Activated CD4-positive, alpha-beta T cell treated with anti-CD3 and anti-CD28 coated beads for 36 hours (primary cell): ENCODE measurements at regions not wholly inside any gene's neighbourhood (a gene's known extent, or its start where the extent isn't known, plus 50 kb on each side); places are given as distances from the start of the nearest gene placed in this dataset.
"Not testable (repeated sequence)": the region's sequence is repeated elsewhere in the genome, so short reads cannot be mapped to it uniquely, and the experiment has no call there.

ENCODE experiments used
- ATAC-seq: fragments of 200-7000 bp; cut with Tn5 transposase; one replicate; pipeline ENCODE4 v1.10.0; 2021; ENCODE audit warnings: mild to moderate bottlenecking, moderate library complexity
- CTCF ChIA-PET: fragments of 350-600 bp; sonication (Branson Sonifier 250); formaldehyde crosslinking; loops from one replicate; lab custom pipeline; 2021; ENCODE audit warnings: antibody characterized with exemption; lab: Charles Lee
- POLR2A ChIA-PET: fragments of 350-600 bp; sonication (Branson Sonifier 250); formaldehyde crosslinking; loops from one replicate; lab custom pipeline; 2021; ENCODE audit warnings: antibody characterized with exemption, inconsistent platforms; lab: Charles Lee
- DNase-seq: peaks from one replicate; pipeline ENCODE4 v3.0.0-alpha.2; 2020
- H3K27ac Mint-ChIP-seq: one replicate; pipeline ENCODE4 v1.8.0; 2021; ENCODE audit warnings: mixed read lengths
- H3K27me3 Mint-ChIP-seq: one replicate; pipeline ENCODE4 v1.8.0; 2021; ENCODE audit warnings: mixed read lengths
- H3K36me3 Mint-ChIP-seq: one replicate; pipeline ENCODE4 v1.8.0; 2021; ENCODE audit warnings: low read depth, mixed read lengths
- H3K4me1 Mint-ChIP-seq: one replicate; pipeline ENCODE4 v1.8.0; 2021; ENCODE audit warnings: mixed read lengths
- H3K4me3 Mint-ChIP-seq: one replicate; pipeline ENCODE4 v1.8.0; 2021; ENCODE audit warnings: mild to moderate bottlenecking, moderate library complexity, mixed read lengths
- H3K9me3 Mint-ChIP-seq: one replicate; pipeline ENCODE4 v1.8.0; 2021; ENCODE audit warnings: low read depth, mixed read lengths
- intact Hi-C, 2 experiments: fragments of 100-400 bp; cut with DNase I in 1 of 2; cut with micrococcal nuclease in 1 of 2; formaldehyde crosslinking; loops; one replicate each; pipeline versions ENCODE4 v1.14.2 to v1.15.1; 2022 to 2024; cut with DNase I, micrococcal nuclease

DNA sequence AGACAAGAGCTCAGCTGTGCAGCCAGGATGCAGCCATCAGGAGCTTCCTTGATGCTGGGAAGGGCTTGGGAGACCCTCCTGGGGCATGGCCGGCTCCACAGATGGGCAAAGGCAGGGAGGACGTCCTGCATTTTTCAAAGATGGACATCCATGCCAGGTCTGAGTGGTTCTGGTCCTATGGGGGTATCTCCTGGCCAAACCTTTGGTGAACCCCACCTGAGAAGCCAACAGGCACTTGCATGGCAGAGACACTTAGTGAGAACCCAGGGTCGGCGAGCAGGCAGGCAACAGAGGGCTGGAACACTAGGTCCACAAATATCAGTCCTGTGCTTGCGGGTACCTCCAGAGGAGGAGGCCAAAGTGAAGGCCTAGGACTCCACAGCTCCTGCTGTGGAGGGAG is 70.0 kb downstream of the KCTD15 start:
- Mint-ChIP-seq H3K27ac (no peak overlapping the region), H3K9me3 (no peaks in the 10 kb centered on the region), H3K27me3 (peaks cover 6% of the 10 kb centered on the region), H3K4me3 (no peak overlapping the region), H3K4me1 (no peaks in the 10 kb centered on the region), H3K36me3 (no peaks in the 10 kb centered on the region)
- intact Hi-C loops: no loop called here
- ATAC-seq (no peak), DNase-seq (no peak)
- ChIA-PET POLR2A (no interaction called here), CTCF (no interaction called here)

- no peak for ATAC-seq
- no peak for DNase-seq
- no peaks in the 10 kb centered on the region for H3K9me3 Mint-ChIP-seq
- peaks cover 6% of the 10 kb centered on the region for H3K27me3 Mint-ChIP-seq
- H3K36me3 Mint-ChIP-seq: no peaks in the 10 kb centered on the region
- H3K4me1 Mint-ChIP-seq: no peaks in the 10 kb centered on the region
- POLR2A ChIA-PET: no interaction called here
- no peak overlapping the region for H3K27ac Mint-ChIP-seq
- CTCF ChIA-PET: interaction anchor here (0.6 to 0.7 kb wide), 2 partner anchors 12 to 73 kb away, joined by 3 to 4 read pairs; no protein-coding TSS in a partner anchor
- intact Hi-C loops: no loop called here
- no peak overlapping the region for H3K4me3 Mint-ChIP-seq
Observed at GRCh38 chr19:33868076-33868735, 71.5 kb downstream of the KCTD15 start.

DNA sequence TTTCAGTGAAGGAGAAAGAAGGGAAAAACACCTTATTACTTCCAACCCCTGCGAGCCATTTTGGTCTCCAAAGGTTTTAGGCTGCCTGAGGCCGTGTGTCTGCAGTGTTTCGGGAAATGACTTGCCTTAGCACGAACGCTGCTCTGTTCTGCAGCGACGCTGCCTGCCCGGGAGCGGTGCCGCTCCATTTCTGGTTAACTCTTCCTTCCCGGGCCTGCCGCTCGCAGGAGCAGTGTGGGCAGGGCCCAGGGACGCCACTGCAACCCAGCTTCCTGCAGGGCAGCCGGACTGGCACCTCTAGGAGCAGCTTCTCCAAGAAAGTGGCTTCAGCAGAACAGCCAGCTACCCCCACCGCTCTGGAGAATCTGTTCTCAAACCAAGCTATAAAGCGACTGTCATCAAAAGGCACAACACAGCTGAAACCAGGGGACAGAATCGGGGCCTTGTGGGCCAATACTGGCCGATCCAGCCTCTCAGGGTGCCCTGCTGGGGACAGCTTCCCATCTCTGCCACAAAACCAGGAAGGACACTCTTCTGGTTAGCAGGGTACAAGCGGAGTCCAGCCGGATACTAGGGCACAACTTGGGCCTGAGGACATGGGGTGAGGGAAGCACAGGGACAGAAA is 72.2 kb downstream of the KCTD15 start:
- intact Hi-C loops: no loop called here

GRCh38 chr19:33870298-33870932 is 73.7 kb downstream of the KCTD15 start:
- H3K27me3 Mint-ChIP-seq, ATAC-seq, H3K4me1 Mint-ChIP-seq, H3K36me3 Mint-ChIP-seq, DNase-seq, intact Hi-C loops, H3K9me3 Mint-ChIP-seq, H3K4me3 Mint-ChIP-seq, H3K27ac Mint-ChIP-seq: not testable (repeated sequence)
- ChIA-PET POLR2A (interaction anchor here (0.6 kb wide), 1 partner anchor 1730 kb away, joined by 4 read pairs; no protein-coding TSS in a partner anchor), CTCF (interaction anchor here (0.7 kb wide), 1 partner anchor 15 kb away, joined by 5 read pairs; no protein-coding TSS in a partner anchor)

More for the DNA sequence above, 72.2 kb downstream of the KCTD15 start:
- ATAC-seq: no peak
- no peak overlapping the region for H3K27ac Mint-ChIP-seq
- H3K9me3 Mint-ChIP-seq: no peaks in the 10 kb centered on the region
- no peaks in the 10 kb centered on the region for H3K4me1 Mint-ChIP-seq
- H3K4me3 Mint-ChIP-seq: no peak overlapping the region
- no peak for DNase-seq
- ChIA-PET POLR2A (no interaction called here), CTCF (interaction anchor here (0.6 to 0.8 kb wide), 2 partner anchors 228 to 276 kb away, joined by 3 read pairs; no protein-coding TSS in a partner anchor)
- peaks cover 6% of the 10 kb centered on the region for H3K27me3 Mint-ChIP-seq
- H3K36me3 Mint-ChIP-seq: no peaks in the 10 kb centered on the region

DNA sequence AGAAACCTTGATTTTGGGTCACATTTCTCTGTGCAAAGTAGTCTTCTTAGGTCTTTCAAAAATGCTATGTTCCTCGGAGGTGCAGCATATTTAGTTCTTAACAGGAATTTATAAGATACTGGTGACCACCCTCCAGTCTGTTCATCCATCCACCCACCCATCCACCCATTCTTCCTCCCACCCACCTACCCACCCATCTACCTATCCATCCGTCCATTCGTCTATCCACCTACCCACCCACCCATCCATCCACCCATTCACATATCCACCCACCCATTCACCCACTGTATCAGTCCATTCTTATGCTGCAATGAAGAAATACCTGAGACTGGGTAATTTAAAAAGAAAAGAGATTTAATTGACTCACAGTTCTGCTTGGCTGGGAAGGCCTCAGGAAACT is 74.9 kb downstream of the KCTD15 start:
- CTCF ChIA-PET: no interaction called here
- POLR2A ChIA-PET: no interaction called here
- Mint-ChIP-seq H3K4me1 (no peaks in the 10 kb centered on the region), H3K27ac (no peak overlapping the region), H3K9me3 (no peaks in the 10 kb centered on the region), H3K36me3 (no peaks in the 10 kb centered on the region), H3K4me3 (no peak overlapping the region), H3K27me3 (peaks cover 6% of the 10 kb centered on the region)
- intact Hi-C loops: no loop called here
- no peak for DNase-seq
- ATAC-seq: no peak

- DNase-seq (no peak), ATAC-seq (no peak)
- CTCF ChIA-PET: interaction anchor here (0.8 kb wide), 1 partner anchor 1047 kb away, joined by 3 read pairs; no protein-coding TSS in a partner anchor
- POLR2A ChIA-PET: no interaction called here
- Mint-ChIP-seq H3K27ac (no peak overlapping the region), H3K36me3 (no peaks in the 10 kb centered on the region), H3K27me3 (peaks cover 8% of the 10 kb centered on the region), H3K4me3 (no peak overlapping the region), H3K9me3 (no peaks in the 10 kb centered on the region), H3K4me1 (no peaks in the 10 kb centered on the region)
- intact Hi-C loops: no loop called here
Observed at GRCh38 chr19:33872445-33873320, 76.0 kb downstream of the KCTD15 start.

DNA sequence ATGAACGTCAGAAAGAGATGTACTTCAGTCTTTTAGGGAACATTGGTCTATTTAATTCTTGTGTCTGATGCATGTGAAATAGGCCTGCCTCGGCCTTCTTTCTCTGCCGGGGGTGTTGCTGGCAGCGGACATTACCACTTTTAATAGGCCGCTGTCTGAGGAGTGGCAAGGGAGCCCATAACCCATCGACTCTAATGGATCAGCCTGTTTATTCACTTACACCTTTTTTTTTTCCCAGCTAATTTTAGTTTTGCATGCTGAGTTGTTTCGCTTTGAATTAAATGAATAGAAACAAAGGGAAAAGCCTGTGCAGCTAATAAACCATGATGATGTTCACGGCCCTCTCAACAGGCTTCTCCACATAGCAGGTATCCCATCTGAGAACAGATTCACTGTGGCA is 78.4 kb downstream of the KCTD15 start:
- H3K4me1 Mint-ChIP-seq: no peaks in the 10 kb centered on the region
- CTCF ChIA-PET: no interaction called here
- H3K4me3 Mint-ChIP-seq: no peak overlapping the region
- intact Hi-C loops: no loop called here
- no peak for DNase-seq
- ATAC-seq: no peak
- no peaks in the 10 kb centered on the region for H3K9me3 Mint-ChIP-seq
- POLR2A ChIA-PET: no interaction called here
- H3K36me3 Mint-ChIP-seq: no peaks in the 10 kb centered on the region
- peaks cover 4% of the 10 kb centered on the region for H3K27me3 Mint-ChIP-seq
- no peak overlapping the region for H3K27ac Mint-ChIP-seq

GRCh38 chr19:33876192-33876591 is 79.5 kb downstream of the KCTD15 start:
- no peaks in the 10 kb centered on the region for H3K36me3 Mint-ChIP-seq
- no peak for DNase-seq
- CTCF ChIA-PET: interaction anchor here (0.7 to 1.6 kb wide), 2 partner anchors 166 to 396 kb away, joined by 3 to 4 read pairs; no protein-coding TSS in a partner anchor
- H3K27me3 Mint-ChIP-seq: peaks cover 4% of the 10 kb centered on the region
- no peak overlapping the region for H3K27ac Mint-ChIP-seq
- H3K9me3 Mint-ChIP-seq: no peaks in the 10 kb centered on the region
- intact Hi-C loops: no loop called here
- no peak for ATAC-seq
- POLR2A ChIA-PET: no interaction called here
- H3K4me3 Mint-ChIP-seq: no peak overlapping the region
- H3K4me1 Mint-ChIP-seq: no peaks in the 10 kb centered on the region

DNA sequence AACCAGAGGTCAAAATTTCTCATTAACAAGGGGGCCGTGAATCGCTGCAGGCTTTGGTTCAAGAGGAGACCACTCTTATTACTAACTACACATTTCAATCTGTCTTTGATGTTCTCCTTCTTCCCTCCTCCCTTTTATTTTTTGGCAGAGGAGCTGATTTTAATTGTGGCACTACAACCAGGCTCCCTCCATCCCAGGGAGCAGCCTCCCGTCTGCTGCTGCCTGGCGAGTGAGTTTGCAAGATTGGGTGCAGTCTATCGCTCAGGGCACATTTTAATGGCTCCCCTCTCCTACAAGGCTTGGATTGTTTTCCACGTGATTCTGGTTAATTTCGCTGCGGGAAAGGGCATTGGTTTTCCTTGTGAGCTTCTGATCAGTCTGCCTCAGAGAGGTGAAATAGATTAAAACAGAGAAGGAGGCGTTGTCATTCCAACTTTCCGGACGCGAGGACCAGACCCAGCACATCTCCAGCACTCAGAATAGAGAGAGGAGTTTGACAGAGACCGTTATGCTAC is 81.4 kb downstream of the KCTD15 start:
- Mint-ChIP-seq H3K4me3 (no peak overlapping the region), H3K27ac (no peak overlapping the region), H3K27me3 (peaks cover 4% of the 10 kb centered on the region), H3K36me3 (no peaks in the 10 kb centered on the region), H3K9me3 (no peaks in the 10 kb centered on the region), H3K4me1 (no peaks in the 10 kb centered on the region)
- intact Hi-C loops: no loop called here
- no peak for DNase-seq
- ChIA-PET CTCF (no interaction called here), POLR2A (no interaction called here)
- no peak for ATAC-seq

GRCh38 chr19:33878910-33879810 is 82.5 kb downstream of the KCTD15 start:
- DNase-seq: no peak
- intact Hi-C loops: no loop called here
- ATAC-seq: no peak
- CTCF ChIA-PET: interaction anchor here (0.5 kb wide), 1 partner anchor 162 kb away, joined by 4 read pairs; no protein-coding TSS in a partner anchor
- H3K9me3 Mint-ChIP-seq: no peaks in the 10 kb centered on the region
- peaks cover 4% of the 10 kb centered on the region for H3K27me3 Mint-ChIP-seq
- POLR2A ChIA-PET: no interaction called here
- no peak overlapping the region for H3K27ac Mint-ChIP-seq
- H3K4me3 Mint-ChIP-seq: no peak overlapping the region
- H3K36me3 Mint-ChIP-seq: no peaks in the 10 kb centered on the region
- no peaks in the 10 kb centered on the region for H3K4me1 Mint-ChIP-seq
